Muscle of arm (tissue), 1 donor: ENCODE measurements at regions not wholly inside any gene's neighbourhood (a gene's known extent, or its start where the extent isn't known, plus 50 kb on each side); places are given as distances from the start of the nearest gene placed in this dataset.
"Not testable (repeated sequence)": the region's sequence is repeated elsewhere in the genome, so short reads cannot be mapped to it uniquely, and the experiment has no call there.

Experiments used
- DNase-seq: peaks from one replicate; pipeline ENCODE4 v3.0.0-alpha.2; 2013

GRCh38 chr16:51977506-51977905 is 569.4 kb downstream of the TOX3 start:
- DNase-seq, result not testable (repeated sequence)

- DNase-seq, result no peak
Measured at GRCh38 chr16:51971184-51971583, 575.8 kb downstream of the TOX3 start.

- no peak for DNase-seq
Measured at GRCh38 chr16:51968749-51969148, 578.2 kb downstream of the TOX3 start.

- DNase-seq, result no peak
Measured at GRCh38 chr16:51967646-51968045, 579.3 kb downstream of the TOX3 start.

GRCh38 chr16:51960931-51961330 is 586.0 kb downstream of the TOX3 start:
- DNase-seq, result no peak

- no peak for DNase-seq
Measured at GRCh38 chr16:51953286-51953985, 593.5 kb downstream of the TOX3 start.

GRCh38 chr16:51952500-51952899 is 594.4 kb downstream of the TOX3 start:
- no peak for DNase-seq

- no peak for DNase-seq
Measured at GRCh38 chr16:51951668-51952298, 595.2 kb downstream of the TOX3 start.

GRCh38 chr16:51950118-51950780 is 596.7 kb downstream of the TOX3 start:
- no peak for DNase-seq

GRCh38 chr16:51949282-51949681 is 597.7 kb downstream of the TOX3 start:
- no peak for DNase-seq

GRCh38 chr16:51941412-51941811 is 605.5 kb downstream of the TOX3 start:
- DNase-seq, result no peak

GRCh38 chr16:51940183-51940582 is 606.8 kb downstream of the TOX3 start:
- DNase-seq, result no peak

GRCh38 chr16:51939378-51939871 is 607.5 kb downstream of the TOX3 start:
- DNase-seq, result no peak

GRCh38 chr16:51938861-51939260 is 608.1 kb downstream of the TOX3 start:
- DNase-seq, result no peak

GRCh38 chr16:51937771-51938170 is 609.2 kb downstream of the TOX3 start:
- DNase-seq, result no peak

- DNase-seq, result no peak
Measured at GRCh38 chr16:51936846-51937245, 610.1 kb downstream of the TOX3 start.

GRCh38 chr16:51932317-51932716 is 614.6 kb downstream of the TOX3 start:
- DNase-seq, result no peak

- no peak for DNase-seq
Measured at GRCh38 chr16:51931653-51932052, 615.3 kb downstream of the TOX3 start.

GRCh38 chr16:51924744-51925143 is 622.2 kb downstream of the TOX3 start:
- DNase-seq, result no peak

- DNase-seq, result no peak
Measured at GRCh38 chr16:51922476-51922875, 624.5 kb downstream of the TOX3 start.

- no peak for DNase-seq
Measured at GRCh38 chr16:51919736-51920135, 627.2 kb downstream of the TOX3 start.

- no peak for DNase-seq
Measured at GRCh38 chr16:51916814-51917213, 630.1 kb downstream of the TOX3 start.

GRCh38 chr16:51916231-51916630 is 630.7 kb downstream of the TOX3 start:
- DNase-seq, result no peak
